T-helper 17 cell (primary cell): ENCODE measurements at regions not wholly inside any gene's neighbourhood (a gene's known extent, or its start where the extent isn't known, plus 50 kb on each side); places are given as distances from the start of the nearest gene placed in this dataset.

Experiments
- ATAC-seq: fragments of 150-1000 bp; cut with Tn5 transposase; 2 replicates; pipeline ENCODE4 v1.10.0; 2021; ENCODE audit warnings: mild to moderate bottlenecking, moderate library complexity
- DNase-seq, 3 donors: peaks; one replicate each; pipeline versions ENCODE4 v3.0.0 to v3.0.0-alpha.2; 2020 to 2021
- H3K9me3 ChIP-seq: one replicate; pipeline ENCODE4 v1.7.0; 2013; ENCODE audit warnings: low read length, mild to moderate bottlenecking; ENCODE audit not compliant: control insufficient read depth, poor library complexity, severe bottlenecking
- H3K27ac Mint-ChIP-seq: one replicate; pipeline ENCODE4 v1.8.0; 2022; ENCODE audit warnings: mild to moderate bottlenecking, moderate library complexity, mixed read lengths
- H3K27me3 Mint-ChIP-seq: one replicate; pipeline ENCODE4 v1.8.0; 2022; ENCODE audit warnings: mixed read lengths
- H3K36me3 Mint-ChIP-seq: one replicate; pipeline ENCODE4 v1.8.0; 2022; ENCODE audit warnings: low read depth, mixed read lengths
- H3K4me1 Mint-ChIP-seq: one replicate; pipeline ENCODE4 v1.8.0; 2022; ENCODE audit warnings: mild to moderate bottlenecking, mixed read lengths
- H3K4me3 Mint-ChIP-seq: one replicate; pipeline ENCODE4 v1.8.0; 2022; ENCODE audit warnings: mild to moderate bottlenecking, moderate library complexity, mixed read lengths

- no peak overlapping the region for H3K27ac Mint-ChIP-seq
Measured at GRCh38 chr12:76639646-76640045, 80.1 kb upstream of the OSBPL8 start.

GRCh38 chr12:76641073-76641472 is 81.5 kb upstream of the OSBPL8 start:
- peaks cover 16% of the 10 kb centered on the region for H3K27me3 Mint-ChIP-seq
- DNase-seq (no peak), ATAC-seq (no peak)
- peaks cover 7% of the 10 kb centered on the region for H3K4me1 Mint-ChIP-seq
- H3K27ac Mint-ChIP-seq, result no peak overlapping the region
- H3K4me3 Mint-ChIP-seq, result no peak overlapping the region
- H3K36me3 Mint-ChIP-seq, result peaks cover 3% of the 10 kb centered on the region
- H3K9me3 ChIP-seq, result no peaks in the 10 kb centered on the region

More at GRCh38 chr12:76639646-76640045, 80.1 kb upstream of the OSBPL8 start:
- no peak for DNase-seq
- Mint-ChIP-seq H3K4me3 (no peak overlapping the region), H3K36me3 (peaks cover 3% of the 10 kb centered on the region), H3K4me1 (peaks cover 7% of the 10 kb centered on the region), H3K27me3 (peaks cover 10% of the 10 kb centered on the region)
- ATAC-seq, result no peak
- no peaks in the 10 kb centered on the region for H3K9me3 ChIP-seq

GRCh38 chr12:76641961-76642360 is 82.4 kb upstream of the OSBPL8 start:
- DNase-seq, result no peak
- H3K4me1 Mint-ChIP-seq, result peaks cover 7% of the 10 kb centered on the region
- no peak overlapping the region for H3K4me3 Mint-ChIP-seq
- no peaks in the 10 kb centered on the region for H3K9me3 ChIP-seq
- H3K27me3 Mint-ChIP-seq, result peaks cover 16% of the 10 kb centered on the region
- no peak for ATAC-seq
- no peak overlapping the region for H3K27ac Mint-ChIP-seq
- peaks cover 3% of the 10 kb centered on the region for H3K36me3 Mint-ChIP-seq

- no peak for ATAC-seq
- no peak overlapping the region for H3K27ac Mint-ChIP-seq
- peaks cover 7% of the 10 kb centered on the region for H3K4me1 Mint-ChIP-seq
- H3K27me3 Mint-ChIP-seq, result peaks cover 18% of the 10 kb centered on the region
- no peak for DNase-seq
- peaks cover 3% of the 10 kb centered on the region for H3K36me3 Mint-ChIP-seq
- H3K9me3 ChIP-seq, result no peaks in the 10 kb centered on the region
- no peak overlapping the region for H3K4me3 Mint-ChIP-seq
Measured at GRCh38 chr12:76643438-76643837, 83.9 kb upstream of the OSBPL8 start.

GRCh38 chr12:76644950-76645349 is 85.4 kb upstream of the OSBPL8 start:
- H3K27me3 Mint-ChIP-seq, result peaks cover 16% of the 10 kb centered on the region
- ATAC-seq, result no peak
- H3K9me3 ChIP-seq, result no peaks in the 10 kb centered on the region
- no peak for DNase-seq
- no peak overlapping the region for H3K27ac Mint-ChIP-seq
- H3K4me3 Mint-ChIP-seq, result no peak overlapping the region
- H3K4me1 Mint-ChIP-seq, result peaks cover 4% of the 10 kb centered on the region
- H3K36me3 Mint-ChIP-seq, result peaks cover 3% of the 10 kb centered on the region

GRCh38 chr12:76645934-76646333 is 86.4 kb upstream of the OSBPL8 start:
- H3K27ac Mint-ChIP-seq, result no peak overlapping the region
- H3K4me3 Mint-ChIP-seq, result no peak overlapping the region
- DNase-seq (no peak), ATAC-seq (no peak)
- no peaks in the 10 kb centered on the region for H3K9me3 ChIP-seq
- H3K4me1 Mint-ChIP-seq, result peaks cover 3% of the 10 kb centered on the region
- H3K36me3 Mint-ChIP-seq, result peaks cover 3% of the 10 kb centered on the region
- H3K27me3 Mint-ChIP-seq, result peaks cover 14% of the 10 kb centered on the region

GRCh38 chr12:76646366-76646765 is 86.8 kb upstream of the OSBPL8 start:
- H3K4me3 Mint-ChIP-seq, result no peak overlapping the region
- peaks cover 3% of the 10 kb centered on the region for H3K36me3 Mint-ChIP-seq
- peaks cover 16% of the 10 kb centered on the region for H3K27me3 Mint-ChIP-seq
- H3K4me1 Mint-ChIP-seq, result no peaks in the 10 kb centered on the region
- no peak for DNase-seq
- H3K9me3 ChIP-seq, result no peaks in the 10 kb centered on the region
- H3K27ac Mint-ChIP-seq, result no peak overlapping the region
- no peak for ATAC-seq

GRCh38 chr12:76649099-76649498 is 89.5 kb upstream of the OSBPL8 start:
- H3K4me1 Mint-ChIP-seq, result no peaks in the 10 kb centered on the region
- H3K27me3 Mint-ChIP-seq, result peaks cover 21% of the 10 kb centered on the region
- DNase-seq (no peak), ATAC-seq (no peak)
- no peaks in the 10 kb centered on the region for H3K36me3 Mint-ChIP-seq
- no peaks in the 10 kb centered on the region for H3K9me3 ChIP-seq
- H3K27ac Mint-ChIP-seq, result no peak overlapping the region
- no peak overlapping the region for H3K4me3 Mint-ChIP-seq

GRCh38 chr12:76652402-76652801 is 92.8 kb upstream of the OSBPL8 start:
- DNase-seq (no peak), ATAC-seq (no peak)
- Mint-ChIP-seq H3K4me3 (no peak overlapping the region), H3K36me3 (no peaks in the 10 kb centered on the region), H3K27me3 (peaks cover 30% of the 10 kb centered on the region), H3K27ac (no peak overlapping the region), H3K4me1 (no peaks in the 10 kb centered on the region)
- H3K9me3 ChIP-seq, result no peaks in the 10 kb centered on the region

- DNase-seq (no peak), ATAC-seq (no peak)
- no peak overlapping the region for H3K4me3 Mint-ChIP-seq
- H3K36me3 Mint-ChIP-seq, result no peaks in the 10 kb centered on the region
- no peaks in the 10 kb centered on the region for H3K9me3 ChIP-seq
- peaks cover 28% of the 10 kb centered on the region for H3K27me3 Mint-ChIP-seq
- H3K27ac Mint-ChIP-seq, result no peak overlapping the region
- H3K4me1 Mint-ChIP-seq, result no peaks in the 10 kb centered on the region
Measured at GRCh38 chr12:76653342-76653741, 93.8 kb upstream of the OSBPL8 start.

- DNase-seq (no peak), ATAC-seq (no peak)
- Mint-ChIP-seq H3K4me3 (no peak overlapping the region), H3K27me3 (peaks cover 24% of the 10 kb centered on the region), H3K27ac (no peak overlapping the region), H3K36me3 (no peaks in the 10 kb centered on the region), H3K4me1 (peaks cover 6% of the 10 kb centered on the region)
- H3K9me3 ChIP-seq, result no peaks in the 10 kb centered on the region
Measured at GRCh38 chr12:76664731-76665130, 99.2 kb upstream of the ZDHHC17 start.

- H3K36me3 Mint-ChIP-seq, result no peaks in the 10 kb centered on the region
- H3K27me3 Mint-ChIP-seq, result peaks cover 26% of the 10 kb centered on the region
- no peaks in the 10 kb centered on the region for H3K9me3 ChIP-seq
- peaks cover 6% of the 10 kb centered on the region for H3K4me1 Mint-ChIP-seq
- H3K27ac Mint-ChIP-seq, result no peak overlapping the region
- ATAC-seq (no peak), DNase-seq (no peak)
- H3K4me3 Mint-ChIP-seq, result no peak overlapping the region
Measured at GRCh38 chr12:76666290-76666835, 97.6 kb upstream of the ZDHHC17 start.

- no peak for ATAC-seq
- H3K4me3 Mint-ChIP-seq, result no peak overlapping the region
- peaks cover 21% of the 10 kb centered on the region for H3K27me3 Mint-ChIP-seq
- H3K27ac Mint-ChIP-seq, result no peak overlapping the region
- H3K36me3 Mint-ChIP-seq, result no peaks in the 10 kb centered on the region
- peaks cover 6% of the 10 kb centered on the region for H3K4me1 Mint-ChIP-seq
- no peak for DNase-seq
- no peaks in the 10 kb centered on the region for H3K9me3 ChIP-seq
Measured at GRCh38 chr12:76669981-76670380, 93.9 kb upstream of the ZDHHC17 start.

- Mint-ChIP-seq H3K27ac (no peak overlapping the region), H3K27me3 (peaks cover 21% of the 10 kb centered on the region), H3K4me3 (no peak overlapping the region), H3K4me1 (peaks cover 3% of the 10 kb centered on the region), H3K36me3 (no peaks in the 10 kb centered on the region)
- ATAC-seq (no peak), DNase-seq (no peak)
- no peaks in the 10 kb centered on the region for H3K9me3 ChIP-seq
Measured at GRCh38 chr12:76670776-76671175, 93.1 kb upstream of the ZDHHC17 start.
